HepG2 (cell line): ENCODE measurements at regions not wholly inside any gene's neighbourhood (a gene's known extent, or its start where the extent isn't known, plus 50 kb on each side); places are given as distances from the start of the nearest gene placed in this dataset.

ENCODE experiments used
- ATAC-seq: fragments of 200-7000 bp; cut with Tn5 transposase; 3 replicates; pipeline ENCODE4 v1.9.1; 2020; ENCODE audit warnings: mild to moderate bottlenecking, moderate library complexity
- BruUV-seq: library from RNA; stranded (reverse); fragments of 400-500 nt; replicated peaks from 2 replicates; lab custom pipeline; 2021; lab: Mats Ljungman, UMichigan
- CTCF ChIA-PET: fragments of 300-600 bp; formaldehyde crosslinking; extraction: SDS; loops from one replicate; lab custom pipeline; 2021; ENCODE audit warnings: low total read pairs, inconsistent platforms, low intra/inter-chr PET ratio; lab: Yijun Ruan, JAX
- POLR2A ChIA-PET: fragments of 350-600 bp; sonication (Branson Sonifier 250); formaldehyde crosslinking; loops from one replicate; lab custom pipeline; 2020; ENCODE audit warnings: antibody characterized with exemption, inconsistent platforms; lab: Yijun Ruan, JAX
- DNase-seq: peaks from one replicate; pipeline ENCODE4 v3.0.0-alpha.2; 2015; ENCODE audit warnings: low spot score
- FAIRE-seq: peaks from 3 replicates; lab custom pipeline; 2011; peaks lifted over from hg19 to GRCh38; lab: Jason Lieb, UNC
- H2AFZ ChIP-seq: one replicate; pipeline ENCODE4 v1.6.1; 2011; ENCODE audit warnings: low read length, inconsistent platforms
- H3K27ac ChIP-seq: fragments of 300-600 bp; 3 replicates; pipeline ENCODE4 v1.8.0; 2011; ENCODE audit warnings: mixed run types, mild to moderate bottlenecking, mixed read lengths, low read length, inconsistent platforms; ENCODE audit not compliant: insufficient read depth; ENCODE audit errors: extremely low read length
- H3K27me3 ChIP-seq, 2 experiments: fragments of 200-600 bp in 1 of 2; 2 replicates in 1 of 2; 3 replicates in 1 of 2; pipeline versions ENCODE4 v1.6.0 to v1.8.0; 2011; ENCODE audit warnings: low read length in 2 of 2, mild to moderate bottlenecking in 2 of 2, moderate library complexity in 2 of 2, inconsistent platforms in 1 of 2; ENCODE audit not compliant: insufficient read depth in 2 of 2, control insufficient read depth in 1 of 2
- H3K36me3 ChIP-seq, 2 experiments: fragments of 200-600 bp in 1 of 2; replicated peaks in 1 of 2; 2 replicates in 1 of 2; 3 replicates in 1 of 2; pipeline versions ENCODE4 v1.5.1 to v1.8.0; 2011; ENCODE audit warnings: low read length in 2 of 2, inconsistent platforms in 1 of 2; ENCODE audit not compliant: insufficient read depth in 2 of 2, control insufficient read depth in 1 of 2
- H3K4me1 ChIP-seq: 2 replicates; pipeline ENCODE4 v1.5.1; 2012; ENCODE audit warnings: low read length, inconsistent platforms; ENCODE audit not compliant: insufficient read depth
- H3K4me2 ChIP-seq: 2 replicates; pipeline ENCODE4 v1.6.0; 2011; ENCODE audit warnings: low read depth, low read length, inconsistent platforms
- H3K4me3 ChIP-seq, 3 experiments: fragments of 200-600 bp in 1 of 3; sonication (generic), shearing (Covaris generic) in 1 of 3; replicated peaks in 1 of 3; 2 replicates each; pipeline ENCODE4 v1.5.1; 2011 to 2016; ENCODE audit warnings: low read length in 3 of 3, inconsistent platforms in 2 of 3, low read depth in 2 of 3, mild to moderate bottlenecking in 2 of 3, control low read depth in 1 of 3, mixed read lengths in 1 of 3; ENCODE audit not compliant: insufficient read depth in 1 of 3
- H3K79me2 ChIP-seq: one replicate; pipeline ENCODE4 v1.6.1; 2011; ENCODE audit warnings: low read length, inconsistent platforms; ENCODE audit not compliant: insufficient read depth
- H3K9ac ChIP-seq: 2 replicates; pipeline ENCODE4 v1.6.0; 2011; ENCODE audit warnings: mild to moderate bottlenecking, low read depth, low read length, inconsistent platforms; ENCODE audit not compliant: insufficient read depth
- H3K9me3 ChIP-seq: 2 replicates; pipeline ENCODE4 v1.5.1; 2012; ENCODE audit warnings: mild to moderate bottlenecking, low read length
- H4K20me1 ChIP-seq: 2 replicates; pipeline ENCODE4 v1.6.0; 2011; ENCODE audit warnings: inconsistent platforms, mild to moderate bottlenecking, low read length, moderate library complexity; ENCODE audit not compliant: insufficient read depth
- KMT2B ChIP-seq: IDR thresholded peaks from 2 replicates; pipeline ENCODE4 v1.6.1; 2016; ENCODE audit warnings: missing genetic modification reagents, missing compliant biosample characterization
- MTA1 ChIP-seq: sonication (generic); formaldehyde crosslinking; IDR thresholded peaks from 2 replicates; pipeline ENCODE4 v1.4.0; 2020; ENCODE audit warnings: missing genetic modification reagents, mild to moderate bottlenecking, borderline replicate concordance
- TBX2 ChIP-seq: sonication (generic); formaldehyde crosslinking; IDR thresholded peaks from 2 replicates; pipeline ENCODE4 v1.5.0; 2020; ENCODE audit warnings: missing genetic modification reagents, mild to moderate bottlenecking, borderline replicate concordance
- ZKSCAN1 ChIP-seq: fragments of 150-350 bp; IDR thresholded peaks from 2 replicates; pipeline ENCODE4 v1.6.1; 2014; ENCODE audit warnings: low read length
- ZNF383 ChIP-seq: sonication (generic); formaldehyde crosslinking; IDR thresholded peaks from 2 replicates; pipeline ENCODE4 v1.4.0; 2020; ENCODE audit warnings: missing genetic modification reagents, mild to moderate bottlenecking, borderline replicate concordance
- ZNF772 ChIP-seq: sonication (generic); formaldehyde crosslinking; IDR thresholded peaks from 2 replicates; pipeline ENCODE4 v1.5.0; 2020; ENCODE audit warnings: mild to moderate bottlenecking, missing genetic modification reagents
- WGBS: methylation state at CpG from one replicate; pipeline ENCODE4 v1.1.6; 2017; ENCODE audit warnings: low lambda C conversion rate; 5-methylcytosine and 5-hydroxymethylcytosine counted together
- in situ Hi-C: cut with HindIII; loops from 2 replicates; pipeline ENCODE4 v1.10.0; 2017; ENCODE audit warnings: low pct_unique_long_range_greater_than_20kb; ENCODE audit not compliant: extremely low pct_ligation_motif_present
- intact Hi-C: fragments of 100-400 bp; cut with micrococcal nuclease; formaldehyde crosslinking; loops from one replicate; pipeline ENCODE4 v1.10.0; 2022; ENCODE audit not compliant: unreplicated experiment
- TF ChIP-seq, protein P1 (sequence below): sonication (generic); formaldehyde crosslinking; IDR thresholded peaks from one replicate; pipeline ENCODE4 v1.5.1; 2020; ENCODE audit warnings: mild to moderate bottlenecking, missing genetic modification reagents; ENCODE audit errors: not compliant biosample characterization
- TF ChIP-seq, protein P2 (sequence below): sonication (generic); formaldehyde crosslinking; IDR thresholded peaks from 2 replicates; pipeline ENCODE4 v1.8.1; 2023; ENCODE audit warnings: mild to moderate bottlenecking, missing genetic modification reagents, borderline replicate concordance
- TF ChIP-seq, protein P3 (sequence below): sonication (generic); formaldehyde crosslinking; IDR thresholded peaks from 2 replicates; pipeline ENCODE4 v1.5.0; 2020; ENCODE audit warnings: missing genetic modification reagents
- TF ChIP-seq, protein P4 (sequence below), 2 experiments: IDR thresholded peaks; 2 replicates each; pipeline ENCODE4 v1.6.1; 2011 to 2012; ENCODE audit warnings: low read length in 2 of 2, borderline replicate concordance in 1 of 2, low read depth in 1 of 2, mild to moderate bottlenecking in 1 of 2, moderate library complexity in 1 of 2

DNA sequence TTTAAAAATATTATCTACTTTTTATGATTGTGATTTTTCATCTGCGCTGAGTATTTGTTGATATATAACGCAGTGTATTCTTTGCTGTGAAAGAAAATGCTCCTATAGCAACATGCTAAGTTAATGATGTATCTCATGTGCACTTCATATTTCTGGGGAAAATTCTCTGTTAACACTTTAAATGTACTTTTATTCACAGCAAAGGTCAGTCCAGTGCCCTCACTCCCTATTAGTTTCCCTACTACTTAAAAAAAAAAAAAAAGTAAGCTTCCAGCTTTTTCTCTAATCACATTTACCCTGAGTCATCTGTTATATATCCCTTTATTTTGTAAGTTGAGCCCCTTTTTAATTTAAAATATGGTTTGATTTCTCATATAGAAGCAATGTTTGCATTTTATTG lies 219.8 kb downstream of the AEBP2 start (continued):
- TF ChIP-seq, protein P1, sequence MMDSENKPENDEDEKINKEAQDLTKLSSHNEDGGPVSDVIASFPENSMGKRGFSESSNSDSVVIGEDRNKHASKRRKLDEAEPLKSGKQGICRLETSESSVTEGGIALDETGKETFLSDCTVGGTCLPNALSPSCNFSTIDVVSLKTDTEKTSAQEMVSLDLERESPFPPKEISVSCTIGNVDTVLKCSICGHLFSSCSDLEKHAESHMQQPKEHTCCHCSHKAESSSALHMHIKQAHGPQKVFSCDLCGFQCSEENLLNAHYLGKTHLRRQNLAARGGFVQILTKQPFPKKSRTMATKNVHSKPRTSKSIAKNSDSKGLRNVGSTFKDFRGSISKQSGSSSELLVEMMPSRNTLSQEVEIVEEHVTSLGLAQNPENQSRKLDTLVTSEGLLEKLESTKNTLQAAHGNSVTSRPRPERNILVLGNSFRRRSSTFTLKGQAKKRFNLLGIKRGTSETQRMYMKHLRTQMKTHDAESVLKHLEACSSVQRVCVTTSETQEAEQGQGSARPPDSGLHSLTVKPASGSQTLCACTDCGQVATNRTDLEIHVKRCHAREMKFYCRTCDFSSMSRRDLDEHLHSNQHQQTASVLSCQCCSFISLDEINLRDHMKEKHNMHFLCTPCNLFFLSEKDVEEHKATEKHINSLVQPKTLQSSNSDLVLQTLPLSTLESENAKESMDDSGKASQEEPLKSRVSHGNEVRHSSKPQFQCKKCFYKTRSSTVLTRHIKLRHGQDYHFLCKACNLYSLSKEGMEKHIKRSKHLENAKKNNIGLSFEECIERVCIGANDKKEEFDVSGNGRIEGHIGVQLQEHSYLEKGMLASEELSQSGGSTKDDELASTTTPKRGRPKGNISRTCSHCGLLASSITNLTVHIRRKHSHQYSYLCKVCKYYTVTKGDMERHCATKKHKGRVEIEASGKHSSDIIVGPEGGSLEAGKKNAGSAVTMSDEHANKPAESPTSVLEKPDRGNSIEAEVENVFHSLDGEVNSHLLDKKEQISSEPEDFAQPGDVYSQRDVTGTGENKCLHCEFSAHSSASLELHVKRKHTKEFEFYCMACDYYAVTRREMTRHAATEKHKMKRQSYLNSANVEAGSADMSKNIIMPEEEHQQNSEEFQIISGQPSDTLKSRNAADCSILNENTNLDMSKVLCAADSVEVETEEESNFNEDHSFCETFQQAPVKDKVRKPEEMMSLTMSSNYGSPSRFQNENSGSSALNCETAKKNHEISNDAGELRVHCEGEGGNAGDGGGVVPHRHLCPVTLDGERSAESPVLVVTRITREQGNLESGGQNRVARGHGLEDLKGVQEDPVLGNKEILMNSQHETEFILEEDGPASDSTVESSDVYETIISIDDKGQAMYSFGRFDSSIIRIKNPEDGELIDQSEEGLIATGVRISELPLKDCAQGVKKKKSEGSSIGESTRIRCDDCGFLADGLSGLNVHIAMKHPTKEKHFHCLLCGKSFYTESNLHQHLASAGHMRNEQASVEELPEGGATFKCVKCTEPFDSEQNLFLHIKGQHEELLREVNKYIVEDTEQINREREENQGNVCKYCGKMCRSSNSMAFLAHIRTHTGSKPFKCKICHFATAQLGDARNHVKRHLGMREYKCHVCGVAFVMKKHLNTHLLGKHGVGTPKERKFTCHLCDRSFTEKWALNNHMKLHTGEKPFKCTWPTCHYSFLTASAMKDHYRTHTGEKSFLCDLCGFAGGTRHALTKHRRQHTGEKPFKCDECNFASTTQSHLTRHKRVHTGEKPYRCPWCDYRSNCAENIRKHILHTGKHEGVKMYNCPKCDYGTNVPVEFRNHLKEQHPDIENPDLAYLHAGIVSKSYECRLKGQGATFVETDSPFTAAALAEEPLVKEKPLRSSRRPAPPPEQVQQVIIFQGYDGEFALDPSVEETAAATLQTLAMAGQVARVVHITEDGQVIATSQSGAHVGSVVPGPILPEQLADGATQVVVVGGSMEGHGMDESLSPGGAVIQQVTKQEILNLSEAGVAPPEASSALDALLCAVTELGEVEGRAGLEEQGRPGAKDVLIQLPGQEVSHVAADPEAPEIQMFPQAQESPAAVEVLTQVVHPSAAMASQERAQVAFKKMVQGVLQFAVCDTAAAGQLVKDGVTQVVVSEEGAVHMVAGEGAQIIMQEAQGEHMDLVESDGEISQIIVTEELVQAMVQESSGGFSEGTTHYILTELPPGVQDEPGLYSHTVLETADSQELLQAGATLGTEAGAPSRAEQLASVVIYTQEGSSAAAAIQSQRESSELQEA, result no peak
- no peak for TF ChIP-seq KMT2B (CRISPR knock-in tag)
- TF ChIP-seq TBX2 (CRISPR knock-in tag), result no peak

DNA sequence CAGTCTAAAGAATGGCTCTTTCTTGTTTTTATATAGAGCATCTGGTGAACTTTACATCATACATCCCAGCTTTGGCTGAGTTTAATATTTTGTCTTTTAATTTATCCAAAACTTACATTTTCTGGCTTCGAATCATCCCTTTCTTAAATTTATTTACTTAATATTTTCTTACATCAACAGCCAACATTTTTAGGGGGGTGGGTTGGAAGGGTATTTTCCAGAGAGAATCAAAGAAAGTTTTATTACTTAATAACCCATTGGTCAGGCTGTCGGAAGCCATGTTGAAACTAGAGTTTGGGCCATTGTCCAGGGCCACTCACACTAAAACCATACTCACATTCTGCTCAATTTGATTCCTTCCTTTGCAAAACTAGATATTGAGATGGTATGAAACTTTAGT lies 220.2 kb downstream of the AEBP2 start:
- no peak overlapping the region for H3K9ac ChIP-seq
- H3K4me3 ChIP-seq, result no peak overlapping the region
- H3K9me3 ChIP-seq, result no peaks in the 10 kb centered on the region
- ATAC-seq, result no peak
- ChIA-PET POLR2A (no interaction called here), CTCF (no interaction called here)
- TF ChIP-seq ZNF772 (no peak), ZKSCAN1 (no peak), MTA1 (CRISPR knock-in tag) (no peak), ZNF383 (CRISPR knock-in tag) (no peak)
- TF ChIP-seq, protein P2, sequence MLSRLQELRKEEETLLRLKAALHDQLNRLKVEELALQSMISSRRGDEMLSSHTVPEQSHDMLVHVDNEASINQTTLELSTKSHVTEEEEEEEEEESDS, result no peak
- TF ChIP-seq, protein P3, sequence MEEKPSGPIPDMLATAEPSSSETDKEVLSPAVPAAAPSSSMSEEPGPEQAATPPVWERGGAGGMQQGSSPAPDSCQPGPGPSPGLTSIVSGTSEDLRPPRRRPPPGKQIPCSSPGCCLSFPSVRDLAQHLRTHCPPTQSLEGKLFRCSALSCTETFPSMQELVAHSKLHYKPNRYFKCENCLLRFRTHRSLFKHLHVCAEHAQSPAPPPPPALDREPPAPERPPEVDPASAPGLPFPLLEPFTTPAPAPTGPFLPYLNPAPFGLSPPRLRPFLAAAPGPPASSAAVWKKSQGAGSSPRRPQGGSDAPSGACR (CRISPR knock-in tag), result no peak
- TF ChIP-seq, protein P4, sequence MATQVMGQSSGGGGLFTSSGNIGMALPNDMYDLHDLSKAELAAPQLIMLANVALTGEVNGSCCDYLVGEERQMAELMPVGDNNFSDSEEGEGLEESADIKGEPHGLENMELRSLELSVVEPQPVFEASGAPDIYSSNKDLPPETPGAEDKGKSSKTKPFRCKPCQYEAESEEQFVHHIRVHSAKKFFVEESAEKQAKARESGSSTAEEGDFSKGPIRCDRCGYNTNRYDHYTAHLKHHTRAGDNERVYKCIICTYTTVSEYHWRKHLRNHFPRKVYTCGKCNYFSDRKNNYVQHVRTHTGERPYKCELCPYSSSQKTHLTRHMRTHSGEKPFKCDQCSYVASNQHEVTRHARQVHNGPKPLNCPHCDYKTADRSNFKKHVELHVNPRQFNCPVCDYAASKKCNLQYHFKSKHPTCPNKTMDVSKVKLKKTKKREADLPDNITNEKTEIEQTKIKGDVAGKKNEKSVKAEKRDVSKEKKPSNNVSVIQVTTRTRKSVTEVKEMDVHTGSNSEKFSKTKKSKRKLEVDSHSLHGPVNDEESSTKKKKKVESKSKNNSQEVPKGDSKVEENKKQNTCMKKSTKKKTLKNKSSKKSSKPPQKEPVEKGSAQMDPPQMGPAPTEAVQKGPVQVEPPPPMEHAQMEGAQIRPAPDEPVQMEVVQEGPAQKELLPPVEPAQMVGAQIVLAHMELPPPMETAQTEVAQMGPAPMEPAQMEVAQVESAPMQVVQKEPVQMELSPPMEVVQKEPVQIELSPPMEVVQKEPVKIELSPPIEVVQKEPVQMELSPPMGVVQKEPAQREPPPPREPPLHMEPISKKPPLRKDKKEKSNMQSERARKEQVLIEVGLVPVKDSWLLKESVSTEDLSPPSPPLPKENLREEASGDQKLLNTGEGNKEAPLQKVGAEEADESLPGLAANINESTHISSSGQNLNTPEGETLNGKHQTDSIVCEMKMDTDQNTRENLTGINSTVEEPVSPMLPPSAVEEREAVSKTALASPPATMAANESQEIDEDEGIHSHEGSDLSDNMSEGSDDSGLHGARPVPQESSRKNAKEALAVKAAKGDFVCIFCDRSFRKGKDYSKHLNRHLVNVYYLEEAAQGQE (IDR thresholded peaks at IDR 0.05; ENCODE audit: borderline replicate concordance in 1 of 2, low read depth in 1 of 2, low read length in 2 of 2), result no peak
- WGBS, result 15% methylated on average over 2 of the region's 2 CpGs
- in situ Hi-C loops (no loop called here), intact Hi-C loops (no loop called here)
- H3K4me2 ChIP-seq, result no peak overlapping the region
- BruUV-seq, result no TSS peak
- H4K20me1 ChIP-seq, result no peaks in the 10 kb centered on the region
- H3K27me3 ChIP-seq, result no peaks in the 10 kb centered on the region
- FAIRE-seq, result no peak
- H3K4me1 ChIP-seq, result no peaks in the 10 kb centered on the region
- H2AFZ ChIP-seq, result no peak overlapping the region
- H3K36me3 ChIP-seq, result no peaks in the 10 kb centered on the region
- H3K27ac ChIP-seq, result no peak overlapping the region
- H3K79me2 ChIP-seq, result no peaks in the 10 kb centered on the region
- DNase-seq, result no peak
